UCSD-AML1 (cell line): ENCODE measurements at regions not wholly inside any gene's neighbourhood (a gene's known extent, or its start where the extent isn't known, plus 50 kb on each side); places are given as distances from the start of the nearest gene placed in this dataset.
A peak's percentile ranks its signal among the peaks of the same experiment; 100 is the strongest.
"Not testable (repeated sequence)": the region's sequence is repeated elsewhere in the genome, so short reads cannot be mapped to it uniquely, and the experiment has no call there.

Experiments used
- DNase-seq: peaks from one replicate; lab custom pipeline; 2025; ENCODE audit not compliant: unreplicated experiment; lab: John Stamatoyannopoulos, UW

GRCh38 chrX:150051096-150051495, 112.8 kb upstream of the EOLA2 start:
- DNase-seq = no peak

GRCh38 chrX:150052226-150052625, 113.9 kb upstream of the EOLA2 start:
- DNase-seq = no peak

- no peak for DNase-seq
Measured at GRCh38 chrX:150058728-150059127, 120.4 kb upstream of the EOLA2 start.

GRCh38 chrX:150060406-150060805, 122.1 kb upstream of the EOLA2 start:
- no peak for DNase-seq

- DNase-seq = no peak
Measured at GRCh38 chrX:150062292-150063137, 124.2 kb upstream of the EOLA2 start.

GRCh38 chrX:150063138-150063518, 124.8 kb upstream of the EOLA2 start:
- no peak for DNase-seq

- no peak for DNase-seq
Measured at GRCh38 chrX:150063674-150064073, 125.4 kb upstream of the EOLA2 start.

- DNase-seq = no peak
Measured at GRCh38 chrX:150074175-150074574, 135.9 kb upstream of the EOLA2 start.

- DNase-seq = no peak
Measured at GRCh38 chrX:150080497-150080896, 142.2 kb upstream of the EOLA2 start.

GRCh38 chrX:150081076-150081475, 142.8 kb upstream of the EOLA2 start:
- DNase-seq = no peak

- DNase-seq = no peak
Measured at GRCh38 chrX:150084496-150085229, 146.4 kb upstream of the EOLA2 start.

- DNase-seq = no peak
Measured at GRCh38 chrX:150085881-150086280, 147.6 kb upstream of the EOLA2 start.

- DNase-seq = no peak
Measured at GRCh38 chrX:150086371-150086770, 148.1 kb upstream of the EOLA2 start.

- no peak for DNase-seq
Measured at GRCh38 chrX:150087612-150088011, 149.3 kb upstream of the EOLA2 start.

GRCh38 chrX:150088042-150088441, 149.8 kb upstream of the EOLA2 start:
- DNase-seq = no peak

GRCh38 chrX:150088766-150089518, 150.7 kb upstream of the EOLA2 start:
- no peak for DNase-seq

- DNase-seq = not testable (repeated sequence)
Measured at GRCh38 chrX:150091300-150091699, 153.0 kb upstream of the EOLA2 start.

- DNase-seq = no peak
Measured at GRCh38 chrX:150092549-150092948, 154.3 kb upstream of the EOLA2 start.

- no peak for DNase-seq
Measured at GRCh38 chrX:150094375-150094774, 156.1 kb upstream of the EOLA2 start.

GRCh38 chrX:150094996-150095395, 156.7 kb upstream of the EOLA2 start:
- no peak for DNase-seq

GRCh38 chrX:150099316-150099715, 161.0 kb upstream of the EOLA2 start:
- peak; percentile 59 for DNase-seq

GRCh38 chrX:150100261-150100660, 162.0 kb upstream of the EOLA2 start:
- no peak for DNase-seq
